GM10847 (cell line): ENCODE measurements at regions not wholly inside any gene's neighbourhood (a gene's known extent, or its start where the extent isn't known, plus 50 kb on each side); places are given as distances from the start of the nearest gene placed in this dataset.

Experiments
- POLR2A ChIP-seq: IDR thresholded peaks from 2 replicates; pipeline ENCODE4 v1.6.1; 2011; ENCODE audit not compliant: insufficient read length; ENCODE audit errors: extremely low read depth

- no peak for TF ChIP-seq POLR2A
Observed at GRCh38 chr15:26134812-26135211, 271.7 kb upstream of the ATP10A start.

GRCh38 chr15:26134152-26134551 is 271.0 kb upstream of the ATP10A start:
- no peak for TF ChIP-seq POLR2A

GRCh38 chr15:26132811-26133210 is 269.7 kb upstream of the ATP10A start:
- no peak for TF ChIP-seq POLR2A

GRCh38 chr15:26129852-26130251 is 266.7 kb upstream of the ATP10A start:
- no peak for TF ChIP-seq POLR2A

- TF ChIP-seq POLR2A: no peak
Observed at GRCh38 chr15:26128611-26129140, 265.5 kb upstream of the ATP10A start.

GRCh38 chr15:26126819-26127387 is 263.8 kb upstream of the ATP10A start:
- TF ChIP-seq POLR2A: no peak

GRCh38 chr15:26126070-26126469 is 262.9 kb upstream of the ATP10A start:
- no peak for TF ChIP-seq POLR2A

- TF ChIP-seq POLR2A: no peak
Observed at GRCh38 chr15:26125664-26126063, 262.5 kb upstream of the ATP10A start.

GRCh38 chr15:26119322-26119721 is 256.2 kb upstream of the ATP10A start:
- TF ChIP-seq POLR2A: no peak

GRCh38 chr15:26115229-26115943 is 252.3 kb upstream of the ATP10A start:
- TF ChIP-seq POLR2A: no peak

- no peak for TF ChIP-seq POLR2A
Observed at GRCh38 chr15:26113296-26113695, 250.2 kb upstream of the ATP10A start.

GRCh38 chr15:26109203-26109602 is 246.1 kb upstream of the ATP10A start:
- TF ChIP-seq POLR2A: no peak

- TF ChIP-seq POLR2A: no peak
Observed at GRCh38 chr15:26106556-26106955, 243.4 kb upstream of the ATP10A start.

- no peak for TF ChIP-seq POLR2A
Observed at GRCh38 chr15:26103002-26103404, 239.9 kb upstream of the ATP10A start.

- TF ChIP-seq POLR2A: no peak
Observed at GRCh38 chr15:26102365-26102764, 239.2 kb upstream of the ATP10A start.

- TF ChIP-seq POLR2A: no peak
Observed at GRCh38 chr15:26101443-26101842, 238.3 kb upstream of the ATP10A start.

- TF ChIP-seq POLR2A: no peak
Observed at GRCh38 chr15:26098801-26099200, 235.7 kb upstream of the ATP10A start.

GRCh38 chr15:26097216-26097615 is 234.1 kb upstream of the ATP10A start:
- no peak for TF ChIP-seq POLR2A
